Gastroesophageal sphincter (tissue), 3 donors: ENCODE measurements at regions not wholly inside any gene's neighbourhood (a gene's known extent, or its start where the extent isn't known, plus 50 kb on each side); places are given as distances from the start of the nearest gene placed in this dataset.

Source experiments
- POLR2A ChIP-seq, 2 donors: fragments of 450-650 bp; IDR thresholded peaks; one replicate each; pipeline ENCODE4 v1.6.1; 2017; ENCODE audit warnings: antibody characterized with exemption in 2 of 2, mild to moderate bottlenecking in 2 of 2, moderate library complexity in 1 of 2
- TF ChIP-seq, protein P1 (sequence below), 4 experiments: fragments of 200-600 bp in 2 of 4; fragments of 450-650 bp in 2 of 4; sonication (generic) in 1 of 4; IDR thresholded peaks; one replicate each; pipeline ENCODE4 v1.5.1; 2017 to 2019; ENCODE audit warnings: antibody characterized with exemption in 4 of 4, mild to moderate bottlenecking in 2 of 4, moderate library complexity in 2 of 4

DNA sequence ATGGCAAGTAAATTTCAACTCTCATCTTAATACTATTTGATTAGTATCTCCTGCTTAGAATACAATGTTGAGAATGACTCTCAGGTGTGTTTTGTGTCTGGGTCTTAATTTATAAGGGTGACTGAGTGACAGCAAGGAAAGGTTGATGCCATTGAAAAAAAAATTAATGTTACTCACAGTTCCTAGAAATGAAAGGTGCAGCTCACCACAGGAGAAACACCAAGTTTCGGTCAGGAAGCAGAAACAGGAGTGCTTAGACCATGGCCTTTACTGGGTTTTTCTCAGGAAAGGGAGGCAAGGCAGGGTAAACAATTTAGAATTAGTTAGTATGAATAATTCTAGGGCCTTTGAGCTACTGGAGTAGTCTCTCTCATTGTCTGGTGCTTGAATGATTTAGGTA lies 159.2 kb upstream of the C9orf72 start:
- TF ChIP-seq POLR2A (IDR thresholded peaks at IDR 0.05): no peak
- TF ChIP-seq, protein P1, sequence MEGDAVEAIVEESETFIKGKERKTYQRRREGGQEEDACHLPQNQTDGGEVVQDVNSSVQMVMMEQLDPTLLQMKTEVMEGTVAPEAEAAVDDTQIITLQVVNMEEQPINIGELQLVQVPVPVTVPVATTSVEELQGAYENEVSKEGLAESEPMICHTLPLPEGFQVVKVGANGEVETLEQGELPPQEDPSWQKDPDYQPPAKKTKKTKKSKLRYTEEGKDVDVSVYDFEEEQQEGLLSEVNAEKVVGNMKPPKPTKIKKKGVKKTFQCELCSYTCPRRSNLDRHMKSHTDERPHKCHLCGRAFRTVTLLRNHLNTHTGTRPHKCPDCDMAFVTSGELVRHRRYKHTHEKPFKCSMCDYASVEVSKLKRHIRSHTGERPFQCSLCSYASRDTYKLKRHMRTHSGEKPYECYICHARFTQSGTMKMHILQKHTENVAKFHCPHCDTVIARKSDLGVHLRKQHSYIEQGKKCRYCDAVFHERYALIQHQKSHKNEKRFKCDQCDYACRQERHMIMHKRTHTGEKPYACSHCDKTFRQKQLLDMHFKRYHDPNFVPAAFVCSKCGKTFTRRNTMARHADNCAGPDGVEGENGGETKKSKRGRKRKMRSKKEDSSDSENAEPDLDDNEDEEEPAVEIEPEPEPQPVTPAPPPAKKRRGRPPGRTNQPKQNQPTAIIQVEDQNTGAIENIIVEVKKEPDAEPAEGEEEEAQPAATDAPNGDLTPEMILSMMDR (IDR thresholded peaks at IDR 0.05): no peak
